H9 (cell line): ENCODE measurements at regions not wholly inside any gene's neighbourhood (a gene's known extent, or its start where the extent isn't known, plus 50 kb on each side); places are given as distances from the start of the nearest gene placed in this dataset.

ENCODE experiments used
- DNase-seq: peaks from one replicate; pipeline ENCODE4 v3.0.0-alpha.2; 2017
- H2AFZ ChIP-seq: one replicate; pipeline ENCODE4 v1.6.1; 2013; ENCODE audit warnings: mild to moderate bottlenecking, low read length, control low read depth, moderate library complexity
- H2AK5ac ChIP-seq: 2 replicates; pipeline ENCODE4 v1.6.1; 2013; ENCODE audit warnings: low read length, control low read depth, mixed read lengths; ENCODE audit not compliant: insufficient read length
- H2BK120ac ChIP-seq: one replicate; pipeline ENCODE4 v1.6.1; 2013; ENCODE audit warnings: low read depth, mild to moderate bottlenecking, low read length, control low read depth, inconsistent platforms; ENCODE audit not compliant: poor library complexity, severe bottlenecking
- H2BK12ac ChIP-seq: 2 replicates; pipeline ENCODE4 v1.6.1; 2013; ENCODE audit warnings: low read length, control low read depth, mixed read lengths, low read depth; ENCODE audit not compliant: insufficient read length
- H2BK15ac ChIP-seq: 2 replicates; pipeline ENCODE4 v1.6.1; 2013; ENCODE audit warnings: low read depth, low read length, control low read depth
- H2BK20ac ChIP-seq: one replicate; pipeline ENCODE4 v1.6.1; 2013; ENCODE audit warnings: low read depth, mild to moderate bottlenecking, low read length, control low read depth, inconsistent platforms; ENCODE audit not compliant: poor library complexity, severe bottlenecking
- H2BK5ac ChIP-seq: 2 replicates; pipeline ENCODE4 v1.6.1; 2013; ENCODE audit warnings: low read length, control low read depth, mixed read lengths; ENCODE audit not compliant: insufficient read length
- H3K14ac ChIP-seq: 2 replicates; pipeline ENCODE4 v1.6.1; 2013; ENCODE audit warnings: low read length, control low read depth; ENCODE audit not compliant: insufficient read depth
- H3K18ac ChIP-seq: 2 replicates; pipeline ENCODE4 v1.6.1; 2013; ENCODE audit warnings: low read depth, mild to moderate bottlenecking, mixed read lengths, low read length, control low read depth; ENCODE audit not compliant: insufficient read length
- H3K23ac ChIP-seq: 2 replicates; pipeline ENCODE4 v1.6.1; 2013; ENCODE audit warnings: low read length, control low read depth, mixed read lengths, low read depth; ENCODE audit not compliant: insufficient read length
- H3K23me2 ChIP-seq: 2 replicates; pipeline ENCODE4 v1.6.1; 2013; ENCODE audit warnings: low read depth, mild to moderate bottlenecking, mixed read lengths, low read length, control low read depth; ENCODE audit not compliant: insufficient read length, poor library complexity, severe bottlenecking
- H3K27ac ChIP-seq: 2 replicates; pipeline ENCODE4 v1.5.1; 2013; ENCODE audit warnings: low read length, control low read depth, mixed read lengths, low read depth; ENCODE audit not compliant: insufficient read length
- H3K27me3 ChIP-seq: 2 replicates; pipeline ENCODE4 v1.6.1; 2013; ENCODE audit warnings: low read length, control low read depth, inconsistent platforms; ENCODE audit not compliant: insufficient read depth
- H3K4ac ChIP-seq: 2 replicates; pipeline ENCODE4 v1.6.1; 2013; ENCODE audit warnings: low read depth, mild to moderate bottlenecking, control low read depth, inconsistent platforms, low read length, moderate library complexity
- H3K4me1 ChIP-seq: 2 replicates; pipeline ENCODE4 v1.6.1; 2013; ENCODE audit warnings: low read length, control low read depth, inconsistent platforms; ENCODE audit not compliant: insufficient read depth
- H3K4me2 ChIP-seq: 2 replicates; pipeline ENCODE4 v1.6.1; 2013; ENCODE audit warnings: low read length, control low read depth, mixed read lengths; ENCODE audit not compliant: insufficient read length, insufficient read depth
- H3K56ac ChIP-seq: 2 replicates; pipeline ENCODE4 v1.6.1; 2013; ENCODE audit warnings: low read depth, mild to moderate bottlenecking, mixed read lengths, low read length, control low read depth; ENCODE audit not compliant: insufficient read length
- H3K79me1 ChIP-seq: 2 replicates; pipeline ENCODE4 v1.6.1; 2013; ENCODE audit warnings: low read depth, mild to moderate bottlenecking, moderate library complexity, low read length, control low read depth, inconsistent platforms; ENCODE audit not compliant: insufficient read depth, poor library complexity, severe bottlenecking
- H3K79me2 ChIP-seq: 2 replicates; pipeline ENCODE4 v1.6.1; 2013; ENCODE audit warnings: low read length, control low read depth, inconsistent platforms; ENCODE audit not compliant: insufficient read depth
- H3K9ac ChIP-seq: 2 replicates; pipeline ENCODE4 v1.6.1; 2013; ENCODE audit warnings: low read length, control low read depth, mixed read lengths; ENCODE audit not compliant: insufficient read length; ENCODE audit errors: extremely low read depth
- H3K9me3 ChIP-seq: one replicate; pipeline ENCODE4 v1.6.1; 2013; ENCODE audit warnings: low read depth, low read length, inconsistent platforms; ENCODE audit not compliant: control insufficient read depth
- H3T11ph ChIP-seq: one replicate; pipeline ENCODE4 v1.6.1; 2013; ENCODE audit warnings: mild to moderate bottlenecking, low read length, control low read depth, inconsistent platforms
- H4K20me1 ChIP-seq: one replicate; pipeline ENCODE4 v1.6.1; 2013; ENCODE audit not compliant: control insufficient read depth, insufficient read length, insufficient read depth
- H4K5ac ChIP-seq: 2 replicates; pipeline ENCODE4 v1.6.1; 2013; ENCODE audit warnings: low read depth, mild to moderate bottlenecking, mixed read lengths, low read length, control low read depth; ENCODE audit not compliant: insufficient read length
- H4K8ac ChIP-seq: replicated peaks from 2 replicates; pipeline ENCODE4 v1.6.1; 2013; ENCODE audit warnings: low read length, control low read depth, mixed read lengths, low read depth; ENCODE audit not compliant: insufficient read length
- H4K91ac ChIP-seq: 2 replicates; pipeline ENCODE4 v1.6.1; 2013; ENCODE audit warnings: low read depth, mild to moderate bottlenecking, moderate library complexity, mixed read lengths, low read length, control low read depth; ENCODE audit not compliant: insufficient read length
- H3K27ac Mint-ChIP-seq, 3 experiments: 2 replicates in 2 of 3; 3 replicates in 1 of 3; pipeline ENCODE4 v1.8.0; 2020 to 2021; ENCODE audit warnings: mixed read lengths in 3 of 3, mild to moderate bottlenecking in 1 of 3, moderate library complexity in 1 of 3
- H3K27me3 Mint-ChIP-seq: 2 replicates; pipeline ENCODE4 v1.8.0; 2021; ENCODE audit warnings: low read depth, mild to moderate bottlenecking, moderate library complexity, mixed read lengths
- H3K36me3 Mint-ChIP-seq, 3 experiments: 2 replicates in 2 of 3; 3 replicates in 1 of 3; pipeline ENCODE4 v1.8.0; 2020 to 2021; ENCODE audit warnings: low read depth in 3 of 3, mixed read lengths in 3 of 3; ENCODE audit not compliant: insufficient read depth in 1 of 3
- H3K4me1 Mint-ChIP-seq, 2 experiments: 2 replicates each; pipeline ENCODE4 v1.8.0; 2020; ENCODE audit warnings: mixed read lengths in 2 of 2
- H3K4me3 Mint-ChIP-seq, 2 experiments: 2 replicates in 1 of 2; 3 replicates in 1 of 2; pipeline ENCODE4 v1.8.0; 2020 to 2021; ENCODE audit warnings: mild to moderate bottlenecking in 2 of 2, mixed read lengths in 2 of 2, moderate library complexity in 1 of 2
- H3K9me3 Mint-ChIP-seq, 2 experiments: 2 replicates in 1 of 2; 3 replicates in 1 of 2; pipeline ENCODE4 v1.8.0; 2020; ENCODE audit warnings: mild to moderate bottlenecking in 2 of 2, mixed read lengths in 2 of 2, moderate library complexity in 1 of 2
- WGBS: extraction: QIAGEN DNeasy Blood & Tissue Kit; methylation state at CpG from one replicate; pipeline ENCODE4 v1.1.7; 2013; ENCODE audit warnings: missing lambda C conversion rate, low lambda C conversion rate, mixed read lengths; ENCODE audit not compliant: insufficient read length; ENCODE audit errors: extremely low coverage; 5-methylcytosine and 5-hydroxymethylcytosine counted together
- TF ChIP-seq, protein P1 (sequence below): fragments of 200-600 bp; sonication (generic); conservative IDR thresholded peaks from 3 replicates; pipeline ENCODE4 v1.8.0; 2021; ENCODE audit warnings: antibody characterized with exemption, mild to moderate bottlenecking

DNA sequence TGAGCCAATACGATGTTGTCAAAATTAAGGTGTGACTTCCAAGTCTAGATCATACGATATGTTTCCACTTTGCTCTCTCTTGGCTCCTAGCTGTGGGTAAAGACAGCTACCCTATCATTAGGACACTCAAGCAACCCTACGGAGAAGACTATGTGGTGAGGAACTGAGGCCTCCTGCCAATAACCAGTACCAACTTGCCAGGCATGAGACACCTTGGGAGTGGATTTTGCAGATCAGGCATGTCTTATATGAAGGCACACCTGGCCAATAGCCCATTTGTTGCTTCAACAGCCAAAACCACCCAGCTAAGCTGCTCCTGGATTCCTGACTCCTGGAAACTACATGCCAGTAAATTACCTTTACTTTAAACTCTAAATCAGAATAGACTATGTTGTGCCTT lies 863.4 kb downstream of the DHX35 start:
- H3K4me3 Mint-ChIP-seq = no peak overlapping the region
- no peaks in the 10 kb centered on the region for H3K36me3 Mint-ChIP-seq
- H3K27ac Mint-ChIP-seq = no peak overlapping the region
- H3K18ac ChIP-seq = no peak overlapping the region
- no peaks in the 10 kb centered on the region for H3K9me3 Mint-ChIP-seq
- H3K4ac ChIP-seq = no peak overlapping the region
- H3K4me2 ChIP-seq = no peak overlapping the region
- no peak overlapping the region for H2BK12ac ChIP-seq
- no peak overlapping the region for H4K5ac ChIP-seq
- no peak overlapping the region for H2BK15ac ChIP-seq
- H2AFZ ChIP-seq = no peak overlapping the region
- H3T11ph ChIP-seq = no peak overlapping the region
- no peaks in the 10 kb centered on the region for H3K9me3 ChIP-seq
- H3K4me1 Mint-ChIP-seq = peaks cover 9 to 13% of the 10 kb centered on the region in 2 experiments
- no CpG with 5 or more reads among the region's 3 CpGs for WGBS
- H3K56ac ChIP-seq = no peak overlapping the region
- no peaks in the 10 kb centered on the region for H3K27me3 ChIP-seq
- H3K23ac ChIP-seq = no peak overlapping the region
- no peak overlapping the region for H2BK120ac ChIP-seq
- TF ChIP-seq, protein P1, sequence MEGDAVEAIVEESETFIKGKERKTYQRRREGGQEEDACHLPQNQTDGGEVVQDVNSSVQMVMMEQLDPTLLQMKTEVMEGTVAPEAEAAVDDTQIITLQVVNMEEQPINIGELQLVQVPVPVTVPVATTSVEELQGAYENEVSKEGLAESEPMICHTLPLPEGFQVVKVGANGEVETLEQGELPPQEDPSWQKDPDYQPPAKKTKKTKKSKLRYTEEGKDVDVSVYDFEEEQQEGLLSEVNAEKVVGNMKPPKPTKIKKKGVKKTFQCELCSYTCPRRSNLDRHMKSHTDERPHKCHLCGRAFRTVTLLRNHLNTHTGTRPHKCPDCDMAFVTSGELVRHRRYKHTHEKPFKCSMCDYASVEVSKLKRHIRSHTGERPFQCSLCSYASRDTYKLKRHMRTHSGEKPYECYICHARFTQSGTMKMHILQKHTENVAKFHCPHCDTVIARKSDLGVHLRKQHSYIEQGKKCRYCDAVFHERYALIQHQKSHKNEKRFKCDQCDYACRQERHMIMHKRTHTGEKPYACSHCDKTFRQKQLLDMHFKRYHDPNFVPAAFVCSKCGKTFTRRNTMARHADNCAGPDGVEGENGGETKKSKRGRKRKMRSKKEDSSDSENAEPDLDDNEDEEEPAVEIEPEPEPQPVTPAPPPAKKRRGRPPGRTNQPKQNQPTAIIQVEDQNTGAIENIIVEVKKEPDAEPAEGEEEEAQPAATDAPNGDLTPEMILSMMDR = no peak
- H3K27me3 Mint-ChIP-seq = no peaks in the 10 kb centered on the region
- H3K79me1 ChIP-seq = no peaks in the 10 kb centered on the region
- no peak overlapping the region for H2BK20ac ChIP-seq
- H3K9ac ChIP-seq = no peak overlapping the region
- no peaks in the 10 kb centered on the region for H4K20me1 ChIP-seq
- no peak for DNase-seq
- no peaks in the 10 kb centered on the region for H3K23me2 ChIP-seq
- H4K8ac ChIP-seq = no peak overlapping the region
- H2BK5ac ChIP-seq = no peak overlapping the region
- H4K91ac ChIP-seq = no peak overlapping the region
- no peaks in the 10 kb centered on the region for H3K79me2 ChIP-seq
- no peak overlapping the region for H2AK5ac ChIP-seq
- H3K4me1 ChIP-seq = peaks cover 3% of the 10 kb centered on the region; the same call in 1 of the 2 replicates
- H3K14ac ChIP-seq = no peak overlapping the region
- H3K27ac ChIP-seq = no peak overlapping the region
